Cardiac muscle cell (in vitro differentiated cells and primary cell): ENCODE measurements at regions not wholly inside any gene's neighbourhood (a gene's known extent, or its start where the extent isn't known, plus 50 kb on each side); places are given as distances from the start of the nearest gene placed in this dataset.

Experiments
- DNase-seq, 2 donors: peaks; one replicate each; pipeline versions ENCODE4 v3.0.0 to v3.0.0-alpha.2; 2010 to 2017; ENCODE audit warnings: low read depth in 1 of 2, low spot score in 1 of 2
- H3K27ac ChIP-seq: fragments of 200-600 bp; sonication (generic); 2 replicates; pipeline ENCODE4 v1.5.1; 2016
- H3K27me3 ChIP-seq: fragments of 200-600 bp; sonication (generic); 2 replicates; pipeline ENCODE4 v1.6.0; 2016; ENCODE audit warnings: control low read depth
- H3K36me3 ChIP-seq: fragments of 200-600 bp; sonication (generic); 2 replicates; pipeline ENCODE4 v1.5.1; 2016; ENCODE audit warnings: control low read depth
- H3K4me1 ChIP-seq: fragments of 200-600 bp; sonication (generic); 2 replicates; pipeline ENCODE4 v1.8.1; 2017; ENCODE audit warnings: low read depth, mild to moderate bottlenecking, mixed run types
- H3K4me3 ChIP-seq: fragments of 200-600 bp; sonication (generic); 2 replicates; pipeline ENCODE4 v1.5.1; 2016; ENCODE audit warnings: mild to moderate bottlenecking
- H3K9me3 ChIP-seq: fragments of 200-600 bp; sonication (generic); 2 replicates; pipeline ENCODE4 v1.5.1; 2017; ENCODE audit warnings: low read depth, mild to moderate bottlenecking, control low read depth
- CTCF ChIP-seq: IDR thresholded peaks from 2 replicates; pipeline ENCODE4 v1.5.1; 2012; ENCODE audit warnings: low read depth, mild to moderate bottlenecking, low read length

GRCh38 chr12:82242729-82243128, 115.5 kb downstream of the CCDC59 start:
- Histone ChIP-seq H3K4me1 (no peaks in the 10 kb centered on the region), H3K27ac (no peak overlapping the region), H3K4me3 (no peak overlapping the region), H3K9me3 (no peaks in the 10 kb centered on the region), H3K36me3 (no peaks in the 10 kb centered on the region), H3K27me3 (no peaks in the 10 kb centered on the region)
- TF ChIP-seq CTCF: no peak
- DNase-seq: no peak

- no peak for DNase-seq
- no peaks in the 10 kb centered on the region for H3K36me3 ChIP-seq
- no peak overlapping the region for H3K4me3 ChIP-seq
- H3K27me3 ChIP-seq: no peaks in the 10 kb centered on the region
- H3K9me3 ChIP-seq: no peaks in the 10 kb centered on the region
- no peaks in the 10 kb centered on the region for H3K4me1 ChIP-seq
- no peak overlapping the region for H3K27ac ChIP-seq
- TF ChIP-seq CTCF: no peak
These were observed 132.3 kb downstream of the CCDC59 start for GRCh38 chr12:82225871-82226270.

GRCh38 chr12:82223426-82223825, 134.8 kb downstream of the CCDC59 start:
- H3K27me3 ChIP-seq: no peaks in the 10 kb centered on the region
- H3K4me1 ChIP-seq: no peaks in the 10 kb centered on the region
- no peak for TF ChIP-seq CTCF
- H3K36me3 ChIP-seq: no peaks in the 10 kb centered on the region
- no peaks in the 10 kb centered on the region for H3K9me3 ChIP-seq
- DNase-seq: no peak
- H3K27ac ChIP-seq: no peak overlapping the region
- no peak overlapping the region for H3K4me3 ChIP-seq

- no peak for TF ChIP-seq CTCF
These were observed 141.7 kb downstream of the CCDC59 start for GRCh38 chr12:82216475-82216874.

GRCh38 chr12:82213761-82214160, 144.4 kb downstream of the CCDC59 start:
- H3K9me3 ChIP-seq: peaks cover 5% of the 10 kb centered on the region
- H3K4me1 ChIP-seq: no peaks in the 10 kb centered on the region
- H3K27ac ChIP-seq: no peak overlapping the region
- no peak overlapping the region for H3K4me3 ChIP-seq
- no peaks in the 10 kb centered on the region for H3K27me3 ChIP-seq
- no peak for DNase-seq
- no peak for TF ChIP-seq CTCF
- no peaks in the 10 kb centered on the region for H3K36me3 ChIP-seq

More at GRCh38 chr12:82216475-82216874, 141.7 kb downstream of the CCDC59 start:
- Histone ChIP-seq H3K27ac (no peak overlapping the region), H3K4me1 (no peaks in the 10 kb centered on the region), H3K27me3 (no peaks in the 10 kb centered on the region), H3K4me3 (no peak overlapping the region), H3K9me3 (peaks cover 5% of the 10 kb centered on the region), H3K36me3 (no peaks in the 10 kb centered on the region)
- no peak for DNase-seq

- H3K4me1 ChIP-seq: no peaks in the 10 kb centered on the region
- H3K27me3 ChIP-seq: no peaks in the 10 kb centered on the region
- no peak overlapping the region for H3K27ac ChIP-seq
- H3K9me3 ChIP-seq: peaks cover 5% of the 10 kb centered on the region
- no peak for TF ChIP-seq CTCF
- no peaks in the 10 kb centered on the region for H3K36me3 ChIP-seq
- DNase-seq: no peak
- H3K4me3 ChIP-seq: no peak overlapping the region
These were observed 147.3 kb downstream of the CCDC59 start for GRCh38 chr12:82210882-82211281.
